AG09319 (cell line): ENCODE measurements at regions not wholly inside any gene's neighbourhood (a gene's known extent, or its start where the extent isn't known, plus 50 kb on each side); places are given as distances from the start of the nearest gene placed in this dataset.

Experiments used
- DNase-seq: peaks from one replicate; pipeline ENCODE4 v3.0.0-alpha.2; 2010; ENCODE audit warnings: low read depth; ENCODE audit errors: extremely low read depth
- CTCF ChIP-seq: IDR thresholded peaks from 2 replicates; pipeline ENCODE4 v1.5.1; 2011; ENCODE audit warnings: low read depth, mild to moderate bottlenecking, inconsistent platforms, low read length, moderate library complexity

GRCh38 chr5:113652161-113652560, 138.7 kb downstream of the YTHDC2 start:
- no peak for TF ChIP-seq CTCF
- no peak for DNase-seq

GRCh38 chr5:113654828-113655227, 141.3 kb downstream of the YTHDC2 start:
- no peak for DNase-seq
- TF ChIP-seq CTCF, result no peak

GRCh38 chr5:113660206-113660605, 146.7 kb downstream of the YTHDC2 start:
- no peak for TF ChIP-seq CTCF
- DNase-seq, result no peak

- no peak for TF ChIP-seq CTCF
- no peak for DNase-seq
These were observed 147.3 kb downstream of the YTHDC2 start for GRCh38 chr5:113660706-113661250.

GRCh38 chr5:113663879-113664541, 150.5 kb downstream of the YTHDC2 start:
- no peak for DNase-seq
- TF ChIP-seq CTCF, result peak; percentile 17

GRCh38 chr5:113673041-113673440, 159.5 kb downstream of the YTHDC2 start:
- DNase-seq, result no peak
- TF ChIP-seq CTCF, result no peak

- DNase-seq, result no peak
- TF ChIP-seq CTCF, result no peak
These were observed 161.7 kb downstream of the YTHDC2 start for GRCh38 chr5:113675166-113675565.
